Endothelial cell of umbilical vein (primary cell): ENCODE measurements at regions not wholly inside any gene's neighbourhood (a gene's known extent, or its start where the extent isn't known, plus 50 kb on each side); places are given as distances from the start of the nearest gene placed in this dataset.

Experiments used
- CTCF ChIP-seq, 2 donors: IDR thresholded peaks; 1 replicate in 1 of 2; 2 replicates in 1 of 2; pipeline ENCODE4 v1.5.1; 2011; ENCODE audit warnings: low read length in 2 of 2, mild to moderate bottlenecking in 2 of 2, moderate library complexity in 2 of 2, control low read depth in 1 of 2, inconsistent platforms in 1 of 2, low read depth in 1 of 2; ENCODE audit not compliant: insufficient read depth in 1 of 2; ENCODE audit errors: extremely low read depth in 1 of 2
- EZH2 ChIP-seq: IDR thresholded peaks from 2 replicates; pipeline ENCODE4 v1.6.1; 2012; ENCODE audit warnings: borderline replicate concordance, low read depth, mild to moderate bottlenecking, moderate library complexity, low read length, inconsistent platforms; ENCODE audit not compliant: severe bottlenecking
- MAX ChIP-seq: IDR thresholded peaks from 2 replicates; pipeline ENCODE4 v1.6.1; 2011; ENCODE audit not compliant: insufficient read depth, insufficient read length
- POLR2AphosphoS5 ChIP-seq: IDR thresholded peaks from 2 replicates; pipeline ENCODE4 v1.6.1; 2012; ENCODE audit warnings: low read depth, mild to moderate bottlenecking, control low read depth, low read length, moderate library complexity; ENCODE audit not compliant: insufficient read depth

DNA sequence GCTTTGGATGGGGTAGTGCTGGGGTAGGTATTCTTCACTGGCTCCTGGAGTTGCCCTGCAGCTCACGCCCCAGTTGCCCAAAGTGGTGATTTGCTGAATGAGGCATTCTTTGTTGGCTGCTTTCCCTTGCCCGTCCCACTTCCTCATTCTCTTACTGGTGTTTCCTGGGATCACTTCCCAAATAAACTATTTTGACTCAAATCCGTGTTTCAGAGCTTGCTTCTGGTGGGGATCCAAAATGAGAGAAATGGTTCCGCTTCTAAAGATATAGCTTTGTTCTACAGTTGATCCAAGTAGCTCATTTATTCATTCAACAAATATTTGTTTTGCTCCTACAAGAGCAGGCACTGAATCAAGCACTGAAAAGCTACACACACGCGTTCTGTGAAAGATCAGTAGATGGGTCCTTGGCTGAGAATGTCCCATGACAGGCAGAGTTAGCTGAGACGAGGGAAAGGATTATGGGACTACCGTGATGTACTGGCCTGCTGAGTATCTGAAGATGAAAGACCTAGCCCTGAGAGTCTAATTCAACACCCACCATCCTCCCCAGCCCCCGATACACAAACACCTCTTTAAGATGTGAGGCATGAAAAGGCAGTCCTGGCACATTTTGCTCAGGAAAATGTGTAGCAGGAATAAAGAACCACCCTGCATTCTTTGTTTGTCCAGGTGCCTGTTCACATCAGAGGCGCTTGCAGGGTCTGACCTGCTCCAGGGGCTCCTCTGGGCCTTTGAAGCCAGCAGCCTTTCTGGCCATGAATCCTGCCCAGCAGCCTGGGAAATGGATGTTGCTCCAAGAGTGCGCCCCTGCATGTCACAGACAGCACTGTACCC lies 143.1 kb upstream of the RANBP3L start:
- TF ChIP-seq EZH2 (no peak), CTCF (IDR thresholded peaks at IDR 0.05; ENCODE audit: extremely low read depth in 1 of 2, insufficient read depth in 1 of 2, low read depth in 1 of 2, low read length in 2 of 2) (no peak), POLR2AphosphoS5 (no peak), MAX (no peak)
